Right hindlimb (tissue), 1 donor: ENCODE measurements at regions not wholly inside any gene's neighbourhood (a gene's known extent, or its start where the extent isn't known, plus 50 kb on each side); places are given as distances from the start of the nearest gene placed in this dataset.
A peak's percentile ranks its signal among the peaks of the same experiment; 100 is the strongest.
"Not testable (repeated sequence)": the region's sequence is repeated elsewhere in the genome, so short reads cannot be mapped to it uniquely, and the experiment has no call there.

ENCODE experiments used
- DNase-seq: peaks from one replicate; pipeline ENCODE4 v3.0.0-alpha.2; 2018

DNA sequence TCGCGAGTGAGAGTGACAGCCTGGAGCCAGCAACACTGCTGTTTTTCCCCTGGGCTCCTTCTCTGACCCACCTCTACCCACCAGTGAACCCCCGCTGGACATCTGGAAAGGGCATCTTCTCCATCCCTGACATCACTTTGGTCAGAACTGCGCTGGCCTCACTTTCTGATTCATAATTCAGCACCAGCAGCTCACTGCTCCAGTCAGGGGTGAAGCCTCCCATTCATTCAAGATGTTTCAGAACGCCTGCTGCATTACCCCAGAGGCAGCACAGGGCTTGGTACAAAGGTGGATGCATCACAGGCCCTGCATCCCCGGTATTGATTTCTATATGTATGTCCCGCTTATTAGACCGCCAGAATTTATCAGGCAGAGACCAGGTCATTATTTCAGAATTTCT is 182.8 kb upstream of the TSHZ3 start:
- no peak for DNase-seq

DNA sequence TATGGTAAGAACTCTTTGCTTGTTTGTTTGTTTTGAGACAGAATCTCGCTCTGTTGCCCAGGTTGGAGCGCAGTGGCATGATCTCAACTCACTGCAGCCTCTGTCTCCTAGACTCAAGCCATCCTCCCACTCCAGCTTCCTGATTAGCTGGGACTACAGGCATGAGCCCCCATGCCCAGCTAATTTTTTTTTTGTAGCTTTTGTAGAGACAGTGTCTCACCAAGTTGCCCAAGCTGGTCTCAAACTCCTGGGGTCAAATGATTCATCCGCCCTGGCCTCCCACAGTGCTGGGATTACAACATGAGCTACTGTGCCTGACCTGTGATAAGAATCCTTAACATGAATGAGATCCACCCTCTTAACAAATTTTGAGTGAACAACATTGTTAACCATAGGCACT is 183.9 kb upstream of the TSHZ3 start:
- no peak for DNase-seq

DNA sequence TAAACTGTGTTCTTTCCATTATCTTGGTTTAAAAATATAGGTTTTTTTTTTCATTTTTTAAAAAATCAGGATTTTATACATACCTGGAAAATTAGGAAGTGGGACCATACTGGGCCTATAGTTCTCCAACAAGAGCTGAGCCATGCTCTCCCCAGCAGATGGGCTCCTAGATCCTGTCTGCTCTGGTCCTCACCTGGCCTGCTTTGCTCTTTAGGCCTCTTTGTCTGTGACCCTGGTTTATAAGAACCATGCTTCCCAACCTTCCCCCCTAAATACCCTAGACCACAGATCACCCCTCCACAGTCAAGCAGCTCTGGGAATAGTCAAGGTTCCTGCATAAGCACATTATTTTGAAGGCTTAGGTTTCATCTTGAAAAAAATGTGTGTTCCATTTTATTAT is 185.0 kb upstream of the TSHZ3 start:
- DNase-seq = no peak

DNA sequence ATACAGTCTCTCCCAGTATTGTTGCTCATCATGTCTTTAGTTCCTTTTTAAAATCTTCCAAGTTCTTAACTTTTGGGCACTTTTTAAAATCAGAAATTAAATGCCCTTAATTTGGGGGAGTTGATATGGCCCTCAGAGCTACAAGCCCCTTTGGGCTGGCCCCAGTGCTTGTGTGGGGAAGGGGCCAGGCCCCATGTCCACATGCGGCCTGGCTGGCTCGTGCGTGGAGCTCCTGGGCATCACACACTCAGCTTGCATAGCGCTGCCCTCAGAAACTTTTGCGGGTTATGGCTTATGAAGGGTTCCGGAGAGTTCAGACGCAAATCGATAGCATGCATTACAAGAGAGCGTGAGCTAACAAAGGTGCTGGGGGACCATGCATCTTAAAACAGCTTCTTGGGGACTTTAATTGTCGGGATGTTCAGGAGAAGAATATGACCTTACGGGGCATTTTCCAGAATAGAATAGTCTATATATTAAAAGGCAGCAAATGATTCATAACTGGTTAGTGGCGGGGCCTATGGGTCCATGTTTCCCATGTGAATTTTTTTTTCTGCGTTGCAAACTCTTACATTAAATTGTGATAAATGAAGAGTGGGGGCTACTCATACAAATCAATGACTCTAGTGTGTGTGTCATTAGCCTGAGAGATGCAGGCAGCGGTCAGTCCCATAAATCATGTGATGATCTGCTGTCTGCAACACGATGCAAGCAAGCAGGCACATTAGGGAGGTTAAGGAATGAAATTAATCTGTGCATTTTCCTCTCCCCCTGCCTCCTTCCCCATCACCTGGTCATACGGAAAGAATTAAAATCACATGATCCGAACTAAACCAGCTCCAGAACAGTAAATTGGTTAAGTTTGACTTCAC is 185.8 kb upstream of the TSHZ3 start:
- no peak for DNase-seq

GRCh38 chr19:31535691-31536460 is 186.6 kb upstream of the TSHZ3 start:
- DNase-seq = no peak

- no peak for DNase-seq
Measured at GRCh38 chr19:31537136-31537535, 187.9 kb upstream of the TSHZ3 start.

GRCh38 chr19:31537902-31538301 is 188.7 kb upstream of the TSHZ3 start:
- not testable (repeated sequence) for DNase-seq

DNA sequence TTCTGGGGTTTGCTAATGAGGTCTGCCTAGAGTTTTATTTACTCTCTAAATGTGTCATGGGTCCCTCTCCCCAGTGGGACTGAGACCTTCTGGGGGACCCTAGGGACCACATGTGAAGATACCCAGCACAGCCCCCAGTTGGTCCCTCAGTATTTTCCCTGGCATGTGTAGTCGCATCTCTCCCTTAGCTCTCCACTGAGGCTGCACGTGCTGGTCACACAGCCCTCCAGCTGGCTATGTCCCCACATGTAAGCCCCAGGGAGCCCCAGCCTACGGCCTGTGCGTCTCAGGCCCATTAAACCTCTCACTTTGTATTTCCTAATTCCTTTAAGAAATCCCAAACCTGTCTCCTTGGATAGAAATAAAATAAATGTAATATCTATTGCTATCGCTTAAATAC is 189.6 kb upstream of the TSHZ3 start:
- DNase-seq = no peak

GRCh38 chr19:31539386-31539785 is 190.2 kb upstream of the TSHZ3 start:
- DNase-seq = no peak

DNA sequence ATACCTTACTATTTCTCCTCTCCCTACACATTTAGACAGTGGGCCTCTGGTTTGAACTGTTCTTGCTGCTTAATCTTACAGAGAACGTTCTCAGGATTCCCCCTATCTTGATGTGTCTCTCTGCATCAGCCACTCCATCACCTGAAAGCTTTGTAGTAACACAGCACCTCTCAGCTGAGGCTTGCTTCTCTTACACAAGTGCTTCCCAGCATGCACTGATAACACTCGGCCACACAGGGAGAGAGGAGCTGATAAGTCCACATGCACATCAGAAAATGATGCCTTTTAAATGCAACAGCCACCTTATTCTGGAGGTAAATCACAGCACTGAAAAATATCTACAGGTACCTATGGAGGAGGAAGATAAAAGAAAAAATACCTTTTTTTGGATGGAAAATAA is 192.2 kb upstream of the TSHZ3 start:
- DNase-seq = no peak

- DNase-seq = no peak
Measured at GRCh38 chr19:31543456-31543855, 194.2 kb upstream of the TSHZ3 start.

DNA sequence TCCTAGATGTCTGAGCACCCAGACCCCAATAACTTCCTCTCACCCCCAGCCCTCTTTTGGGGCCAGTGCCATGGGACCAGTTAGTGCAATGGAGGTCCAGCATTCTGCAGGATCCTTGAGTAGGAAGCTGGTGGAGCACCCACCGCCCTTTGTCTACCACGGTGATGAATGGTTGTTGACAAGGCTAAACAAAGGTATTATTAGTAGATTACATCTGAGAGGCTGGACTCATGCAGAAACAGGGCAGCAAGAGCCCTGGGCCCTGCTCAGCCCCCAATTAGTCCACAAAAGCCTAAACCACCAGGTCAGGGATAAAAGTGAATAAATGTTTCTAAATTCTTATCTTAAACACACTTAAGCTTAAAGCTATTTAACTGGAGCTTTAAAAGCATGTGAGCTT is 196.5 kb upstream of the TSHZ3 start:
- no peak for DNase-seq

GRCh38 chr19:31546205-31546960 is 197.1 kb upstream of the TSHZ3 start:
- DNase-seq = no peak

DNA sequence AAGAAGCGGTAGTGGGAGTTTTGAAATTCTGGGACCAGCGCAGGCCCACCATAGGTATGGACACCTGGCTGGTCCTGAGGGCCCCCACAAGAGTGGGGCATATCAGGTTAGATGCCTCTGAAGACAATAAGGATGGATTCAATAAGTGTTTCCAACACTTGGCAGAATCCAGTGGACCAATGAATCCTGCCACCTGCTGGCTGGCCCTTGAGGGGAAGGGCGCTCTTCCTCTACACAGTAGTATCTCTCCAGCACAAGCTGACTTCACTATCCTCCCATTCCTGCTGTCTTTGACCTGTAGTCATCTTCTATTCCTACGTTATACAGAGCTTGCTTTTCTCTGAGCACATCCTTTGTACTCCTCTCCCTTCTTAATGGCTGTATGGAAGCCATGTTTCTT is 199.7 kb upstream of the TSHZ3 start:
- DNase-seq = no peak

GRCh38 chr19:31553112-31553845 is 204.0 kb upstream of the TSHZ3 start:
- DNase-seq = no peak

DNA sequence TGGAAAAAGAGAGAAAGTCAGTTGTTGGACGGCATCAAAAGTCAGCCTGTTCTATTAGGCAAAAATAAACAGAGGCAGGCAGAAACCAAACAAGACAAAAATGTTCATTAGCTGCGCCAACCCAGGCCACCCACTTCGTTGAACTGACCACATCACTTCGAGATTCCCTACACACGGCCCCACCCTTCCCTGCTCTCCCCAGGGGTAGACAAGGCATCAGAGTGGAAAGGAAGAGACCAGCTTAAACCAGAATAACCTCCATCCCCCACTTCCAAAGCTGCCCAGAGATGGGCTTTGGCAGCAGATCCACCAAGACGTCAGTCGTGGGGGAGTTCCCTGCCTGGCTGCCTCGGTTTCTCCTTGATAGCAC is 204.6 kb upstream of the TSHZ3 start:
- peak; percentile 40 for DNase-seq

- DNase-seq = no peak
Measured at GRCh38 chr19:31554360-31554759, 205.1 kb upstream of the TSHZ3 start.

- DNase-seq = no peak
Measured at GRCh38 chr19:31555634-31556215, 206.5 kb upstream of the TSHZ3 start.

- no peak for DNase-seq
Measured at GRCh38 chr19:31559494-31559893, 210.3 kb upstream of the TSHZ3 start.

DNA sequence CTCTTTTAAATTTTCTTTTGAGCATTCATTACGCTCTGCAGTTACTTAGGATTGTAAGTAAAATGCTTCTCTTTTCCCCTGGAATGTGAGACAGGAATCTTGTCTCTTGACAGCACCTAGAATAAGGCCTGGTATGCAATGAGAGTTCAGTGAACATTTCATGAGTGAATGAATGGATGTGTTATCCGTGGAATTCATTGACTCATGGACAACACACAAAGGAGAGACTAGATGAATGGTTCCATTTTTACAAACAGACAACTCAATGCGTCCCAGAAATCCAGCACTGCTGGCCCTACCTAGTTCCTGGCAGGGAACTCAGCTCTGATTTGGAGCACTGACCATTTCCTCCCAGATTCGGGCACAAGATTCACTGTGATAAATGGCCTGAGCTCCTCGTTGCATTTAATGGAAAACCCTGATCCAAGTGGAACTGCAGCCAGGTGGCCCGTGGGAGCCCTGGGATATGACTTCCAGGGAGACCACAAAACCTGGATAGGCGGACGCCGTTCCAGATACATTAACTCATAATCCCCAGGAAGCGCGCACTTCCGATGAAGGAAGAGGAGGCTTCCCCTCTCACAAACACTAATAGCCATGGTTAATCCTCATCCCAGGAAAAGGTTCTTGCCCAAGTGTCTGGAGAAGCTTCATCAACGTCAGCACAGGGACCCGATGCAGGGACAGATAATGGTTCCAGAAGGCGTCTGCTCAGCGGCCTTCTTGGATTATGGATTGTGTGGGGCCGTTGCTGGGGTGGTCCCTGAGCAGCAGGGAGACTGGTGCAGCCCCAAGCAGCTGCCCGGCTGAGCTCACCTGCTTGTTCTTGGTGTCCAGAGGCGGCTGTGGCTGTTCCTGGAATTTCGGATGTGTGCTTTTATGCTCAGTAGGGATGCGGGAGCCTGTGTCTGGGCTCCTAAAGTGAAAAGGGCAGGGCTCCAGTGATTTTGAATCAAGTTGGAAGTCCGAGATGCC is 211.1 kb upstream of the TSHZ3 start:
- peak; percentile 57 for DNase-seq

GRCh38 chr19:31562966-31563612 is 213.9 kb upstream of the TSHZ3 start:
- DNase-seq = no peak
